DMS153 treated with DMSO at 0.1 percent for 48 hours (cell line): ENCODE measurements at regions not wholly inside any gene's neighbourhood (a gene's known extent, or its start where the extent isn't known, plus 50 kb on each side); places are given as distances from the start of the nearest gene placed in this dataset.

ENCODE experiments used
- DNase-seq: peaks from one replicate; lab custom pipeline; 2025; ENCODE audit not compliant: unreplicated experiment; lab: John Stamatoyannopoulos, UW

DNA sequence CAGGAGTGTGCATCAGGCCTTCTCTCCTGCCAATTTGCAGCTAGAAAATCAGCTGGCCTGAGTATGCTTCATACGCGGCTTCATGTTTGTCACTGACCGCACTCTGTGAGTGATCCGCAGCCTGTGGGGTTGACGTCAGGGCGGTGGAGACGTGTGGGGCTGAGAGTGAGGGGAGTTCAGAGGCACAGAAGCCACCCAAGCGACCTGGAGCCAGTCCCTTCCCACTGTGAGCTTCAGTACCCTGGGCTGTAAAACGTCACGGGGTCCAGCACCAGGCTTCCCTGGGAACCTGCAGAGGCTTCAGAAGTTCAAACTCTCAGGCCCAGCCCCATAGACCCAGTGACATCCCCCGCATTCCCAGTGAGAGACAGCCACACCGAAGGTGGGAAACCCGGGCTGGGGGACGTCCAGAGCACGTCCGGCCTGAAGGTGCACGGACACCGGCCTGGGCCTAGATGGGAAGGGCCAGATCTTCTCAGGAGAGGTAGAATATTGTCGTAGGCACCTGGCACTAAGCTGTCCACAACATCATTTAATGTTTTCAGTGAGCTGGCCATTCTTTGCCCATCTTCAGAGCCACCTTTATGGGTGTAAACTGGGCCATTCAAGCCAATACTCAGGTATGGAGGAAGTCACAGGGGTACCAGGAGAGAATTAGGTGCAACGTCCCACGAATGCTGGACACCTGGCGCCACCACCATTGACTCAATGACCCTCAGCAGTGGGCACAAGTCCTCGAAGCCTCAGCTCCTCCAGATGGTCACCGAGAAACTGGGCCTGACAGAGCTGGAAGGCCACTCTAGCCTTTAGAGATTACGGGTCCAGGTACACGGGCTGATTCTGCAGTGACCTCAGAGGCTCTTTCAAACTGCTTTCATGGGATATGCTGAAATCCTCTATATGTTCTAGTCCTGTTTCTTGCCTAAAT, 235.6 kb upstream of the MYT1L start:
- DNase-seq, result no peak

GRCh38 chr2:2565671-2566070, 234.6 kb upstream of the MYT1L start:
- DNase-seq, result no peak

GRCh38 chr2:2564300-2565078, 233.4 kb upstream of the MYT1L start:
- peak; percentile 64 for DNase-seq

DNA sequence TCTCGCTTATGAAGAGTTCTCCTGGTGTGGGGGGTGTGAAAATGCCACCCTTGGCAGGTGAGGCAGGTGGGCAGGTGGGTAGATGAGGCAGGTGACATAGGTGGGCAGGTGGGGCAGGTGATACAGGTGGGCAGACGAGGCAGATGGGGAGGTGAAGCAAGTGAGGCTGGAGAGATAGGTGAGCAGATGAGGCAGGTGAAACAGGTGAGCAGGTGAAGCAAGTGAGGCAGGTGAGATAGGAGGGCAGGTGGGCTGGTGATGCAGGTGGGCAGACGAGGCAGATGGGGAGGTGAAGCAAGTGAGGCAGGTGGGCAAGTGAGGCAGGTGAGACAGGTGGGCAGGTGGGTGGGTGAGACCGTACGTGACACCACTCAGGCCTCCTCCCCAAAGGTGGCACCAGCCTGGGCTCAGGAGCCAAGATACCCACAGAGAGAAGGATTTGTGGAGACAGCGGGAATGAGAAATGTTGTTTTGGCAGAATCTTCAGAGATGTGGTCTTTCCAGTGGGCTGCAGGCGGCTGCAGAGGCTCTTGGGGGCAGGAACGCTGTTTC, 232.3 kb upstream of the MYT1L start:
- DNase-seq, result no peak

GRCh38 chr2:2562867-2563266, 231.8 kb upstream of the MYT1L start:
- no peak for DNase-seq

GRCh38 chr2:2561346-2562095, 230.4 kb upstream of the MYT1L start:
- no peak for DNase-seq

- no peak for DNase-seq
Measured at GRCh38 chr2:2560374-2561015, 229.4 kb upstream of the MYT1L start.

DNA sequence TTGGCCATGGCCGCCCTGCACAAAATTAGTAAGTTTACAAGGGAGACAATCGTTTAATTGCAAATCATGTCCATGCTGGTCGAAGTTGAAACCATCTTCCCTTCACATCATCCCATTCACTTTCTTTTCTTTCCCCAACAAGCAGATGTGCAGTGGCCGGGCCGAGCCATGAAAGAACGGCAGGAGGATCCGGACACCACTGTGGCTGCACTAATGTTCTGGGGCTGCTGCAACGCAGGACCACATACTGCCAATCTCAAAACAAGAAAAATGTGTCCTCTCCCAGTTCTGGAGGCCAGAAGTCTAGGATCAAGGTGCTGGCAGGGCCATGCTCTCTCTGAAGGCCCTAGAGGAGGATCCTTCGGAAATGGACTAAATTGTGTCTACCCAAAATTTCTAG, 227.4 kb upstream of the MYT1L start:
- no peak for DNase-seq

DNA sequence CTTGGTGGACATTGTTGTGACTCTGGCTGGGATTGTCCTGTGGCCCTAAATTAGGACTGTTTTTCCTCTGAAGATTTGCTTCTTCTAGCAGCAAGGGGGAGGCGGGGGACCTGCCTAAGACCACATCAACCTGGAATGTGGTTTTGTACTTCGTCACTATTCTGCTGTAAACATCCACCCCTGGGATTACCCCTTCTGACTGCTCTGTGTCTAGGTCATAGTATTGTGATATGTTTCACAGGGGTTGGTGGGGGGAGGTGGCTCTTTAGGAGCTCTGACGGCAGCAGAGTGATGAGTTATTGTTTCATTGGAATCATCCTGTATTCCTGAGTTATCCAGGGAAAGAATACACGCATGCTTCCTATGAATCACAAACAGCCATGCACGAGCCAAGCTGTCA, 226.4 kb upstream of the MYT1L start:
- no peak for DNase-seq

DNA sequence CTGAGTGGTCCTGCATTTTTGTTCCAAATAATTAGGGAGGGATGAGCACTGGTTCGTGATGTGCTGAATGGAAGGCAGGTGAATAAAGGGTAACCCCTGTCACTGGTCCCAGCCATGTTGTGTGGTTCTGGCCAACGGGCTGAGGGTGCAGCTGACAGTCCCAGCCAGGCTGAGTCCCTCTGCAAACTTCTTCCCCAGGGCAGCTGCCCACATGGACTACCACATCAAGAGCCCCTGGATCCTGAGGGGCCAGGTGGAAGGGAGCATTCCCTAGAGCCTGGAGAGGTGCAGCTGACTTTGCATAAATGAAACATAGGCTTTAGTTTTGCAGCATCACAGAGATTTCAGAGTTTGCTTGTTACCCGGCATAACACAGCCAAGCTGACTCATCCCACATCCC, 219.8 kb upstream of the MYT1L start:
- no peak for DNase-seq

- no peak for DNase-seq
Measured at GRCh38 chr2:2547911-2548310, 216.8 kb upstream of the MYT1L start.

DNA sequence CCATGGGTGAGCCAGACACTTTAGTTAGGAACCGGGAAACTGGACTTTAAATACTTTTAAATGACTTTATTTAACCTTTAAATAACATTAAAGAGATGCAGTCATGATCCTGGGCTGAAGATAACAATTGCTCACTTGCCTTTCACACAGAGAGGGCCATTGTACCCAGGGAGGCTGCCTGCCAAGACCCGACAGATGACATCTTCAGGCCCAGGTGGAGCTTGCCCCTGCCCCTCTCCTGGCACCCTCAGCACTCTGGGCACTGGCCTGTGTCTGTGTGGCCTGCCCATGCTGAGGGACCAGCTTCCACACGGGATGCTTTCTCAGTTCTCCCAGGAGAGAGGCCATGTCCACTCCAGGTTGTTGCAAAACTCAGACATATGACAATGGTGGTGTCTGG, 216.4 kb upstream of the MYT1L start:
- DNase-seq, result no peak

DNA sequence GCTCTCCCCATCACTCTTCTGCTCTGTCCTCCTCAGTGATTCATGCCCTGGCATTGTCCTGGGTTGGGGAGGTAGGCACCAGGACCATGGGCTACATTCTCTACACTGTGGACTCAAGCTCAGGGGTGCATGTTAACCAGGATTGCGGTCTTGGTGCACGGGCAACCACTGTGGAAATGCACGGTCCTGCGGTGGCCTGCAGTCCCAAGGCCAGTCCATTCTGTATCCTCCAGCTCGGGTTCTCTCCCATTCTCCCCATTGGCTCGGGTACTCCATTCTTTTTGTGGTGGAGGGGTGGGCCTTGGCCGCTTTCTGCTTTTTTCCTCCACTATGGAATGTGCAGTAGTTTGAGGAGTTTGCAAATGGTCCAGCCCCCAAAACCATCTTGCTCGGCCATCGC, 215.0 kb upstream of the MYT1L start:
- no peak for DNase-seq

- DNase-seq, result peak; percentile 48
Measured at GRCh38 chr2:2542966-2543611, 212.0 kb upstream of the MYT1L start.

DNA sequence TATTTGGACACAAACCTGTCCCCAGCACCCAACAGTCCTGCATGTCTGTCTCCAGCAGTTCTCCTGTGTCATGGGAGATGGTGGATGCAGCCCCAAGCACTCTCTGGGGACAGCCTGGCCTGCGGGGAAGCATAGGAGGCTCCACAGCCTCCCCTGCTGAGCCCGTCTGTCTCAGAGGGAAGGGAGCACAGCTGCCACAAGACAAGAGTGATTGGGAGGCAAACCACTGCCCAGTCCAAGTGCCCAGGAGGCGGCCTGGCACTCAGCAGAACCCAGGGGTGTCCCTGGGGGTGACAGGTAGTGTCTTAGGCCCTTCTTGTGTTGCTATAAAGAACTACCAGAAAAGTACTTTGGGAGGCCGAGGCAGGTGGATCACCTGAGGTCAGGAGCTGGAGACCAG, 211.2 kb upstream of the MYT1L start:
- DNase-seq, result no peak

DNA sequence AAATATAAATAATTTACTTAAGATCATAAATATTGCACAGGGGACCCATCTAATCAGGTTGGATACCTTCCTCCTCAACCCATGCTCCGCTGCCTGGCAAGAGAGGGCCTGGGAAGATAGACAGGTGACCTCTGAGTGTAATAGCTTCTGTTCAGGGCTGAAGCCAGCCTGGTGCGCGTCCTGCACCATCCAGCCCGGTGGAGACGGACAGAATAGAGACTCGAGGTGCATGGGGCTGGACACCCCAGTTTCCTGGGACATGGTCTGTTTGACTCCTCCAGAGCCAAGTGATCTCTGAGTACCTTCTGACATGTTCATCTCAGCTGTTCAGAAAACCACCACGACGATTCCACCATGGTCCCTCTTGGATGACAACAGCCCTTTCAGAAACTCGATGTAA, 209.3 kb upstream of the MYT1L start:
- DNase-seq, result no peak

DNA sequence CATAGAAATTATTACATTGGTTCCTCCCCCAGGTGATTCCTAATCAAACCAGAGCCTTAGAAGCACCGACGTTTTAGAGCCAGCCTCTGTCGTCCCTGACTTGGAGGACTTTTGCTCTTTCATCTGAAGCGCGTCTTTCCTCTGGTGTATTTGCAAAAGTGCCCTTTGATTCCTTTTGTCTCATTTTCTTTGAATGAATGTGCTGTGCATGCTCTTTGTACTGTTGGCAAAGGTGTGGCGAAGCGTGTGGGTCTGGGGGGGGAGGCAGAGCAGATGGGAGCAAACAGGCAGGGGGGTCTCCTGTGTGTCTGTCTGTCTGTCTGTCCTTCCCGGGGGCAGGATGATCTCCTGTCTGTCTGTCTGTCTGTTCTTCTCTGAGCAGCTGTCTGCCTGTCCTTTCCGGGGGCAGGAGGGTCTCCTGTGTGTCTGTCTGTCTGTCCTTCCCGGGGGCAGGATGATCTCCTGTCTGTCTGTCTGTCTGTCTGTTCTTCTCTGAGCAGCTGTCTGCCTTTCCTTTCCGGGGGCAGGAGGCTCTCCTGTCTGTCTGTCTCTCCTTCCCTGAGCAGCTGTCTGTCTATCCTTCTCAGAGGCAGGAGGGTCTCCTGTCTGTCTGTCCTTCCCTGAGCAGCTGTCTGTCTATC, 205.5 kb upstream of the MYT1L start:
- no peak for DNase-seq

DNA sequence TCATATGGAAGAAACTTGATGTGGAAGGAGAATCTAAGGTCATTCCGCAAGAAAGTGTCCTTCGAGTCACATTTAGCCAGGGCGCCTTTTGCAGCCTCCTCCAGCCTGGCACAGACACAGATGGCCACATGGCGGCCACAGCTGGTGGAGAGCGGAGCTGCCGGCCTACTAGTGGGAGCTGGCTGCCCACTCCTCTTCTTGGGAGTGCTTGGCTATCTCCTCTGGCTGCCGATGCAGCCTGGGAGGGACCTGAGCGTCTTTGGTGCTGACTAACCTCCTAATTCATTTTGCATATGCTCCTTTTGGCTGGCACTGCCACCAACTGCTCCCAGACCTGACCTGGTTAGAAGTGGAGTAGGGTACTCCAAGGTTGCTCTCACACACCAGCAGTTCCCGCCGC, 199.3 kb upstream of the MYT1L start:
- no peak for DNase-seq

DNA sequence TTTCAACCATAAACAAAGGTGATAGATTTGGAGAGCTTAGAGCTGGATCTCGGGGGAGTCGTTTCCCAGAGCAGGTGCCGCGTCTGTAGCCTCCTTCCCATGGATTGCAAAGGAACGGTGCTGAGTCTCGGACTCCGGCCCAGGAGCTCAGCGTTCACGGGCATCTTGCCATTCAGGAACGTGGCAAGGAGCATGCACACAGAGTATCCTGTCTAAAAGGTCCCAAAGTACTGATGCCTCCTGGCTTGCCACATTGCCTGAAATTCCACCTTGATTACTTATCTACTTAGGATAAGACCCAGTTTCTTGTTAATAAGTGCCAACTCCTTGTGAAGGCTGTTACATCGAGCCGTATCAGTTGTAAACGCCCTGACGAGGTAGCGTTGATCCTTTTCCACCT, 197.8 kb upstream of the MYT1L start:
- no peak for DNase-seq

DNA sequence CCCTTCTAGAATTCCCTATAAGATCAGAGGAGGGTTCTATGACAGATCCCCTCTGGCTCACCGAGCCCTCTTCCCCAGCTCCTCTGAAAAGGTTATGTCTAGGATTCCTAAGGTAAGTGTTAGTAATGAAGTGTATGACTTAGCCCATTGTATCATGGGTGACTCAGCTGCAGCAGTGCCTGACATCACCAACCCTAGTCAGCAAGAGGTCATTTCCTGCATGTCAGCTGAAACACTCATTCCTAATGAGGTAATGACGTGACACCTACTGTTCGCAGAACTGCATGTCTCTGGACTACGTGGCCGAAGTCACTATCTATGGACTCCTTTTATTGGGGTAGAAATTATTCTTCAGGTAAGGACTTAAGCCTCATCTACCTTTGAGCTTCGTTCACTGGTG, 196.1 kb upstream of the MYT1L start:
- no peak for DNase-seq
